ENCODE measurements at regions not wholly inside any gene's neighbourhood (a gene's known extent, or its start where the extent isn't known, plus 50 kb on each side); places are given as distances from the start of the nearest gene placed in this dataset.

GRCh38 chr5:168192120-168192519 lies 99.3 kb upstream of the WWC1 start:
- TF ChIP-seq CTCF (IDR thresholded peaks at IDR 0.05; ENCODE audit: insufficient read depth, low read length, poor library complexity, severe bottlenecking) (no peak), EZH2phosphoT487 (conservative IDR thresholded peaks at IDR 0.05; ENCODE audit: low read length) (no peak)

All from SU-DHL-6 (cell line).